ENCODE measurements at regions not wholly inside any gene's neighbourhood (a gene's known extent, or its start where the extent isn't known, plus 50 kb on each side); places are given as distances from the start of the nearest gene placed in this dataset.

GRCh38 chr11:71084306-71085012, 167.9 kb downstream of the SHANK2 start:
- Histone ChIP-seq H3K9me3 (ENCODE audit: control insufficient read depth, insufficient read depth, low read length) (no peaks in the 10 kb centered on the region), H3K27ac (ENCODE audit: low read length) (no peak overlapping the region), H3K4me1 (ENCODE audit: control insufficient read depth, insufficient read depth, low read length) (no peaks in the 10 kb centered on the region), H3K4me3 (ENCODE audit: low read length) (no peak overlapping the region), H3K36me3 (ENCODE audit: control insufficient read depth, insufficient read depth, low read length) (no peaks in the 10 kb centered on the region), H3K27me3 (ENCODE audit: control insufficient read depth, insufficient read depth, low read length) (no peaks in the 10 kb centered on the region)
- Mint-ChIP-seq H3K27me3 (ENCODE audit: low read depth in 2 of 2) (peaks cover 0 to 1% of the 10 kb centered on the region in 2 donors), H3K27ac (no peak overlapping the region), H3K9me3 (no peaks in the 10 kb centered on the region), H3K4me3 (no peak overlapping the region), H3K4me1 (no peaks in the 10 kb centered on the region), H3K36me3 (no peaks in the 10 kb centered on the region)
- TF ChIP-seq CTCF (IDR thresholded peaks at IDR 0.05): no peak
- DNase-seq: no peak
- no peak for ATAC-seq
- intact Hi-C loops (cut with micrococcal nuclease): no loop called here
- WGBS (ENCODE audit: insufficient coverage): 93% methylated on average over 9 of the region's 9 CpGs

GRCh38 chr11:71083105-71083504, 169.3 kb downstream of the SHANK2 start:
- 72% methylated on average over 4 of the region's 4 CpGs for WGBS (ENCODE audit: insufficient coverage)

GRCh38 chr11:71082454-71082853, 169.9 kb downstream of the SHANK2 start:
- Mint-ChIP-seq H3K9me3 (no peaks in the 10 kb centered on the region), H3K27me3 (ENCODE audit: low read depth in 2 of 2) (no peaks in the 10 kb centered on the region), H3K27ac (no peak overlapping the region), H3K4me3 (no peak overlapping the region), H3K36me3 (no peaks in the 10 kb centered on the region), H3K4me1 (no peaks in the 10 kb centered on the region)
- H3K27me3 ChIP-seq (ENCODE audit: control insufficient read depth, insufficient read depth, low read length): no peaks in the 10 kb centered on the region
- peak in 1 of 3 donors; percentile 4 for ATAC-seq
- no peak overlapping the region for H3K4me3 ChIP-seq (ENCODE audit: low read length)
- no peak overlapping the region for H3K27ac ChIP-seq (ENCODE audit: low read length)
- no peak for TF ChIP-seq CTCF (IDR thresholded peaks at IDR 0.05)
- intact Hi-C loops (cut with micrococcal nuclease): no loop called here
- no peaks in the 10 kb centered on the region for H3K4me1 ChIP-seq (ENCODE audit: control insufficient read depth, insufficient read depth, low read length)
- H3K36me3 ChIP-seq (ENCODE audit: control insufficient read depth, insufficient read depth, low read length): no peaks in the 10 kb centered on the region
- H3K9me3 ChIP-seq (ENCODE audit: control insufficient read depth, insufficient read depth, low read length): no peaks in the 10 kb centered on the region
- WGBS (ENCODE audit: insufficient coverage): 76% methylated on average over 9 of the region's 9 CpGs
- no peak for DNase-seq

More at GRCh38 chr11:71083105-71083504, 169.3 kb downstream of the SHANK2 start:
- ATAC-seq (no peak), DNase-seq (no peak)
- Histone ChIP-seq H3K27ac (ENCODE audit: low read length) (no peak overlapping the region), H3K27me3 (ENCODE audit: control insufficient read depth, insufficient read depth, low read length) (no peaks in the 10 kb centered on the region), H3K4me3 (ENCODE audit: low read length) (no peak overlapping the region), H3K9me3 (ENCODE audit: control insufficient read depth, insufficient read depth, low read length) (no peaks in the 10 kb centered on the region), H3K36me3 (ENCODE audit: control insufficient read depth, insufficient read depth, low read length) (no peaks in the 10 kb centered on the region), H3K4me1 (ENCODE audit: control insufficient read depth, insufficient read depth, low read length) (no peaks in the 10 kb centered on the region)
- no peak overlapping the region for H3K4me3 Mint-ChIP-seq
- no peaks in the 10 kb centered on the region for H3K36me3 Mint-ChIP-seq
- intact Hi-C loops (cut with micrococcal nuclease): no loop called here
- H3K9me3 Mint-ChIP-seq: no peaks in the 10 kb centered on the region
- H3K27ac Mint-ChIP-seq: no peak overlapping the region
- no peak for TF ChIP-seq CTCF (IDR thresholded peaks at IDR 0.05)
- H3K4me1 Mint-ChIP-seq: no peaks in the 10 kb centered on the region
- H3K27me3 Mint-ChIP-seq (ENCODE audit: low read depth in 2 of 2): no peaks in the 10 kb centered on the region

DNA sequence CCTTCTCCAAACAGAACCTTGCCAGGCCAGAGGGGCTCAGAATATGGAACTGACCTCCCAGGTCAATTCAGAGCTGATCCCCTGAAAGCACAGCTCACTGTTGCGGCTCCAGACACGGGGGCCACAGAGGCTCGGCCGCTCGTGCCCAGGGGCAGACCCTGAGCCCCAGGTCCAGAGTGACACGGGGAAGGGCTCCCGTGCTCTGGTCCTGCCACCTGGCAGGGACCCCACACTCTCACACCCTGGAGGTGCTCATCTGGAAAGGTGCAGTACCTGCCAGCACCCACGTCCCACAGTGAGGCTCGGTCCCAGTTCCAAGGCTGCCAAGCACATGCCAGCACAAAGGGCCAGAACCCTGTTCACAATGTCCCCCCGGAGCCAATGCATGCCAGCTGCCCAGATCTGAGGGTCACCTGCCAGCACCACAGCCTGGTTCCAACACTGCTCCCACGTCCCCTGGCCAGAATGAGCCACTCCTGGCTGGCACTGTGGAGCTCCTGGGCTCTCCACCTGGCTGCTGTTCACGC, 170.6 kb downstream of the SHANK2 start:
- peaks cover 0 to under 1% of the 10 kb centered on the region in 2 donors for H3K27me3 Mint-ChIP-seq (ENCODE audit: low read depth in 2 of 2)
- no peaks in the 10 kb centered on the region for H3K9me3 Mint-ChIP-seq
- no peaks in the 10 kb centered on the region for H3K9me3 ChIP-seq (ENCODE audit: control insufficient read depth, insufficient read depth, low read length)
- WGBS (ENCODE audit: insufficient coverage): 87% methylated on average over 12 of the region's 12 CpGs
- ATAC-seq (peak in 1 of 3 donors; percentile 22), DNase-seq (no peak)
- intact Hi-C loops (cut with micrococcal nuclease): no loop called here
- no peaks in the 10 kb centered on the region for H3K36me3 Mint-ChIP-seq
- H3K4me1 Mint-ChIP-seq: no peaks in the 10 kb centered on the region
- H3K4me3 Mint-ChIP-seq: no peak overlapping the region
- H3K27me3 ChIP-seq (ENCODE audit: control insufficient read depth, insufficient read depth, low read length): no peaks in the 10 kb centered on the region
- no peak overlapping the region for H3K27ac ChIP-seq (ENCODE audit: low read length)
- no peak overlapping the region for H3K4me3 ChIP-seq (ENCODE audit: low read length)
- no peak for TF ChIP-seq CTCF (IDR thresholded peaks at IDR 0.05)
- H3K4me1 ChIP-seq (ENCODE audit: control insufficient read depth, insufficient read depth, low read length): no peaks in the 10 kb centered on the region
- no peaks in the 10 kb centered on the region for H3K36me3 ChIP-seq (ENCODE audit: control insufficient read depth, insufficient read depth, low read length)
- H3K27ac Mint-ChIP-seq: no peak overlapping the region

All from natural killer cell (primary cell).